ENCODE measurements at regions not wholly inside any gene's neighbourhood (a gene's known extent, or its start where the extent isn't known, plus 50 kb on each side); places are given as distances from the start of the nearest gene placed in this dataset.

DNA sequence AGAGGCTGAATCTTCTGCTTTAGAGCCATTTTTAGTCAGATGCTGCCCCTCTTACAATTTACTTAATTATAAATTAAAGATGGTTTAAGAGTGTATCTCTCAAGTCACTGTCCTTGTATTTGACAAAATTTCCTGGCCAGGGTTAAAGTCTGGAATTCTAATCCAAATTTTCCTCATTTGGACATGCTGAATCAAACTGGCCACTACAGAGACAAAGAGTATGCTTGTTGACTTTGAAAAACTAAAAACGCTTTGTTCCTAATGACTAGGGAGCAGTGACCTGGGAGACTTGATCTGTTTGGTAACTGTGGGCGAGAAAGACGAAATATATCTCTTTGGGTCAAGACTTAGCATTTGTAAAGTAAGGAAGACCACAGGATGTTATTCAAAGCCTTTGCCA, 303.2 kb downstream of the ZSWIM6 start:
- TF ChIP-seq, protein P1, sequence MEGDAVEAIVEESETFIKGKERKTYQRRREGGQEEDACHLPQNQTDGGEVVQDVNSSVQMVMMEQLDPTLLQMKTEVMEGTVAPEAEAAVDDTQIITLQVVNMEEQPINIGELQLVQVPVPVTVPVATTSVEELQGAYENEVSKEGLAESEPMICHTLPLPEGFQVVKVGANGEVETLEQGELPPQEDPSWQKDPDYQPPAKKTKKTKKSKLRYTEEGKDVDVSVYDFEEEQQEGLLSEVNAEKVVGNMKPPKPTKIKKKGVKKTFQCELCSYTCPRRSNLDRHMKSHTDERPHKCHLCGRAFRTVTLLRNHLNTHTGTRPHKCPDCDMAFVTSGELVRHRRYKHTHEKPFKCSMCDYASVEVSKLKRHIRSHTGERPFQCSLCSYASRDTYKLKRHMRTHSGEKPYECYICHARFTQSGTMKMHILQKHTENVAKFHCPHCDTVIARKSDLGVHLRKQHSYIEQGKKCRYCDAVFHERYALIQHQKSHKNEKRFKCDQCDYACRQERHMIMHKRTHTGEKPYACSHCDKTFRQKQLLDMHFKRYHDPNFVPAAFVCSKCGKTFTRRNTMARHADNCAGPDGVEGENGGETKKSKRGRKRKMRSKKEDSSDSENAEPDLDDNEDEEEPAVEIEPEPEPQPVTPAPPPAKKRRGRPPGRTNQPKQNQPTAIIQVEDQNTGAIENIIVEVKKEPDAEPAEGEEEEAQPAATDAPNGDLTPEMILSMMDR (IDR thresholded peaks at IDR 0.05), result no peak
- no peak for TF ChIP-seq POLR2A (IDR thresholded peaks at IDR 0.05)

Measured in vagina (tissue), 2 donors.